Endothelial cell of umbilical vein (primary cell): ENCODE measurements at regions not wholly inside any gene's neighbourhood (a gene's known extent, or its start where the extent isn't known, plus 50 kb on each side); places are given as distances from the start of the nearest gene placed in this dataset.

Experiments
- BruUV-seq: library from RNA; stranded (reverse); fragments of 400-500 nt; replicated peaks from 2 replicates; lab custom pipeline; 2021; lab: Mats Ljungman, UMichigan
- CTCF ChIA-PET: fragments of 300-600, 350-600 bp; sonication (Branson Sonifier 250); formaldehyde crosslinking; loops from one replicate; lab custom pipeline; 2021; ENCODE audit warnings: antibody characterized with exemption, inconsistent platforms; lab: Charles Lee
- POLR2A ChIA-PET: fragments of 300-600, 350-600 bp; sonication (Branson Sonifier 250); formaldehyde crosslinking; loops from one replicate; lab custom pipeline; 2021; ENCODE audit warnings: antibody characterized with exemption, inconsistent platforms; lab: Charles Lee
- DNase-seq: peaks from one replicate; pipeline ENCODE4 v3.0.0-alpha.2; 2011; ENCODE audit warnings: low read depth, low spot score
- FAIRE-seq: peaks from 2 replicates; lab custom pipeline; 2011; peaks lifted over from hg19 to GRCh38; lab: Jason Lieb, UNC
- H2AFZ ChIP-seq: 2 replicates; pipeline ENCODE4 v1.6.0; 2012; ENCODE audit warnings: low read depth, low read length, control low read depth, inconsistent platforms
- H3K27ac ChIP-seq: 2 replicates; pipeline ENCODE4 v1.5.1; 2011; ENCODE audit warnings: low read depth, mild to moderate bottlenecking, control low read depth, low read length, moderate library complexity; ENCODE audit not compliant: insufficient read depth
- H3K27me3 ChIP-seq, 2 experiments: 2 replicates each; pipeline versions ENCODE4 v1.6.0 to v1.6.1; 2011; ENCODE audit warnings: low read length in 2 of 2, mixed read lengths in 1 of 2; ENCODE audit not compliant: control insufficient read depth in 2 of 2, insufficient read depth in 2 of 2
- H3K36me3 ChIP-seq, 2 experiments: 2 replicates in 1 of 2; 3 replicates in 1 of 2; pipeline ENCODE4 v1.5.1; 2011; ENCODE audit warnings: low read length in 2 of 2, mild to moderate bottlenecking in 1 of 2, moderate library complexity in 1 of 2; ENCODE audit not compliant: control insufficient read depth in 2 of 2, insufficient read depth in 2 of 2; ENCODE audit errors: extremely low read depth in 1 of 2
- H3K4me1 ChIP-seq: 3 replicates; pipeline ENCODE4 v1.5.1; 2011; ENCODE audit warnings: mild to moderate bottlenecking, low read length; ENCODE audit not compliant: control insufficient read depth, insufficient read depth; ENCODE audit errors: extremely low read depth
- H3K4me2 ChIP-seq: 2 replicates; pipeline ENCODE4 v1.6.1; 2011; ENCODE audit warnings: low read length, control low read depth, mixed read lengths; ENCODE audit not compliant: insufficient read depth
- H3K4me3 ChIP-seq, 3 experiments: fragments of 200-600 bp in 1 of 3; sonication (generic), shearing (Covaris generic) in 1 of 3; replicated peaks in 1 of 3; 2 replicates each; pipeline ENCODE4 v1.5.1; 2011 to 2016; ENCODE audit warnings: control low read depth in 3 of 3, low read length in 3 of 3, mild to moderate bottlenecking in 2 of 3, inconsistent platforms in 1 of 3, low read depth in 1 of 3, moderate library complexity in 1 of 3; ENCODE audit not compliant: insufficient read depth in 1 of 3
- H3K79me2 ChIP-seq: 2 replicates; pipeline ENCODE4 v1.6.0; 2012; ENCODE audit warnings: low read length, inconsistent platforms; ENCODE audit not compliant: control insufficient read depth, insufficient read depth
- H3K9ac ChIP-seq: replicated peaks from 2 replicates; pipeline ENCODE3; 2011; ENCODE audit warnings: low read length, control low read depth; ENCODE audit not compliant: insufficient read depth; ENCODE audit errors: extremely low read depth
- H3K9me1 ChIP-seq: replicated peaks from 3 replicates; pipeline ENCODE4 v1.6.0; 2011; ENCODE audit warnings: mild to moderate bottlenecking, low read length; ENCODE audit not compliant: control insufficient read depth, insufficient read depth; ENCODE audit errors: extremely low read depth
- H3K9me3 ChIP-seq: replicated peaks from 2 replicates; pipeline ENCODE4 v1.5.1; 2012; ENCODE audit warnings: low read length, inconsistent platforms; ENCODE audit not compliant: control insufficient read depth, insufficient read depth
- H4K20me1 ChIP-seq: replicated peaks from 2 replicates; pipeline ENCODE3; 2011; ENCODE audit warnings: mild to moderate bottlenecking, low read length; ENCODE audit not compliant: control insufficient read depth, insufficient read depth; ENCODE audit errors: extremely low read depth
- EZH2 ChIP-seq: IDR thresholded peaks from 2 replicates; pipeline ENCODE4 v1.6.1; 2012; ENCODE audit warnings: borderline replicate concordance, low read depth, mild to moderate bottlenecking, moderate library complexity, low read length, inconsistent platforms; ENCODE audit not compliant: severe bottlenecking
- FOS ChIP-seq: IDR thresholded peaks from 2 replicates; pipeline ENCODE4 v1.6.1; 2011; ENCODE audit warnings: mild to moderate bottlenecking, low read length, moderate library complexity, borderline replicate concordance; ENCODE audit not compliant: insufficient read depth
- GATA2 ChIP-seq: IDR thresholded peaks from 2 replicates; pipeline ENCODE4 v1.7.0; 2011; ENCODE audit warnings: low read depth, mild to moderate bottlenecking, moderate library complexity, mixed read lengths, low read length; ENCODE audit not compliant: insufficient read length, insufficient read depth
- JUN ChIP-seq: IDR thresholded peaks from 2 replicates; pipeline ENCODE4 v1.6.1; 2011; ENCODE audit warnings: borderline replicate concordance, low read depth; ENCODE audit not compliant: insufficient read length, insufficient read depth
- MYC ChIP-seq: IDR thresholded peaks from one replicate; pipeline ENCODE4 v1.6.1; 2011; ENCODE audit warnings: mild to moderate bottlenecking, low read depth, low read length
- POLR2A ChIP-seq: IDR thresholded peaks from 2 replicates; pipeline ENCODE4 v1.6.1; 2012; ENCODE audit warnings: low read depth, mild to moderate bottlenecking, control low read depth, low read length
- POLR2AphosphoS5 ChIP-seq: IDR thresholded peaks from 2 replicates; pipeline ENCODE4 v1.6.1; 2012; ENCODE audit warnings: low read depth, mild to moderate bottlenecking, control low read depth, low read length, moderate library complexity; ENCODE audit not compliant: insufficient read depth
- dilution Hi-C: fragments of 300-500 bp; cut with MboI; formaldehyde crosslinking; loops from one replicate; pipeline ENCODE4 v1.15.0; 2019; ENCODE audit warnings: low sequenced_read_pairs; ENCODE audit not compliant: extremely low pct_ligation_motif_present
- intact Hi-C: fragments of 100-400 bp; cut with micrococcal nuclease; formaldehyde crosslinking; loops from one replicate; pipeline ENCODE4 v1.10.0; 2022
- TF ChIP-seq, protein P1 (sequence below): IDR thresholded peaks from 2 replicates; pipeline ENCODE4 v1.6.1; 2011; ENCODE audit not compliant: insufficient read depth, insufficient read length
- TF ChIP-seq, protein P2 (sequence below), 2 donors: IDR thresholded peaks; 1 replicate in 1 of 2; 2 replicates in 1 of 2; pipeline ENCODE4 v1.5.1; 2011; ENCODE audit warnings: low read length in 2 of 2, mild to moderate bottlenecking in 2 of 2, moderate library complexity in 2 of 2, control low read depth in 1 of 2, inconsistent platforms in 1 of 2, low read depth in 1 of 2; ENCODE audit not compliant: insufficient read depth in 1 of 2; ENCODE audit errors: extremely low read depth in 1 of 2

DNA sequence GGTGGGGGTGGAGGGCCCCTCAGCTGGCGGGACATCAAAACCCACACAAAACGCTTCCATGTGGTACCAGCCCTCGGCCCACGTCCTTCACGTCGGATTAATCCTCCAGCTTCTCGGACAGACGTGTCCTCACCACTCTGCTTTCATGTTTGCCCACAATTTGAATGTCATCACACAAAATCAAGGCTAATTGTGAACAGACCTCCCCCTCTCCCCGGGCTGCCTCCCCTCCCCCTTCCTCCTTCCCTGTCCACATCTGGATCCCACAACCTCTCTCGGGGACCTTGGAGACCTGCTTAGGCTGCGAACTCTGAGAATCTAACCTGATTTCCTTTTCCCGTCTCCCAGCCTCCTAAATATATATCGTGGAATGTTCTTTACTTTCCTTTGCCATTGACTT lies 262.9 kb downstream of the MN1 start:
- TF ChIP-seq POLR2A = no peak
- no peak for TF ChIP-seq EZH2
- TF ChIP-seq JUN = no peak
- TF ChIP-seq MYC = no peak
- TF ChIP-seq, protein P1, sequence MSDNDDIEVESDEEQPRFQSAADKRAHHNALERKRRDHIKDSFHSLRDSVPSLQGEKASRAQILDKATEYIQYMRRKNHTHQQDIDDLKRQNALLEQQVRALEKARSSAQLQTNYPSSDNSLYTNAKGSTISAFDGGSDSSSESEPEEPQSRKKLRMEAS = no peak
- TF ChIP-seq, protein P2, sequence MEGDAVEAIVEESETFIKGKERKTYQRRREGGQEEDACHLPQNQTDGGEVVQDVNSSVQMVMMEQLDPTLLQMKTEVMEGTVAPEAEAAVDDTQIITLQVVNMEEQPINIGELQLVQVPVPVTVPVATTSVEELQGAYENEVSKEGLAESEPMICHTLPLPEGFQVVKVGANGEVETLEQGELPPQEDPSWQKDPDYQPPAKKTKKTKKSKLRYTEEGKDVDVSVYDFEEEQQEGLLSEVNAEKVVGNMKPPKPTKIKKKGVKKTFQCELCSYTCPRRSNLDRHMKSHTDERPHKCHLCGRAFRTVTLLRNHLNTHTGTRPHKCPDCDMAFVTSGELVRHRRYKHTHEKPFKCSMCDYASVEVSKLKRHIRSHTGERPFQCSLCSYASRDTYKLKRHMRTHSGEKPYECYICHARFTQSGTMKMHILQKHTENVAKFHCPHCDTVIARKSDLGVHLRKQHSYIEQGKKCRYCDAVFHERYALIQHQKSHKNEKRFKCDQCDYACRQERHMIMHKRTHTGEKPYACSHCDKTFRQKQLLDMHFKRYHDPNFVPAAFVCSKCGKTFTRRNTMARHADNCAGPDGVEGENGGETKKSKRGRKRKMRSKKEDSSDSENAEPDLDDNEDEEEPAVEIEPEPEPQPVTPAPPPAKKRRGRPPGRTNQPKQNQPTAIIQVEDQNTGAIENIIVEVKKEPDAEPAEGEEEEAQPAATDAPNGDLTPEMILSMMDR (IDR thresholded peaks at IDR 0.05; ENCODE audit: extremely low read depth in 1 of 2, insufficient read depth in 1 of 2, low read depth in 1 of 2, low read length in 2 of 2) = no peak
- no peak for TF ChIP-seq FOS
- no peak for TF ChIP-seq GATA2
- no peak for TF ChIP-seq POLR2AphosphoS5
- Histone ChIP-seq H3K27me3 (peaks cover 0 to 1% of the 10 kb centered on the region in 2 experiments), H3K4me1 (peaks cover 2% of the 10 kb centered on the region), H3K36me3 (no peaks in the 10 kb centered on the region), H3K9ac (no peak overlapping the region), H4K20me1 (no peaks in the 10 kb centered on the region), H2AFZ (no peak overlapping the region), H3K9me3 (no peaks in the 10 kb centered on the region), H3K4me3 (no peak overlapping the region), H3K9me1 (no peaks in the 10 kb centered on the region), H3K79me2 (no peaks in the 10 kb centered on the region), H3K27ac (no peak overlapping the region), H3K4me2 (no peak overlapping the region)
- FAIRE-seq (no peak), DNase-seq (no peak)
- dilution Hi-C loops (no loop called here), intact Hi-C loops (no loop called here)
- ChIA-PET POLR2A (no interaction called here), CTCF (interaction anchor here (1.4 to 2.2 kb wide), 2 partner anchors 12 to 49 kb away, joined by 3 to 8 read pairs; no protein-coding TSS in a partner anchor)
- BruUV-seq = no TSS peak
